GM21423 (cell line): ENCODE measurements at regions not wholly inside any gene's neighbourhood (a gene's known extent, or its start where the extent isn't known, plus 50 kb on each side); places are given as distances from the start of the nearest gene placed in this dataset.

Source experiments
- ATAC-seq: cut with Tn5 transposase; IDR thresholded peaks from one replicate; pipeline ENCODE4 v1.9.1; 2021; ENCODE audit warnings: mild to moderate bottlenecking, moderate library complexity; ENCODE audit not compliant: unreplicated experiment

DNA sequence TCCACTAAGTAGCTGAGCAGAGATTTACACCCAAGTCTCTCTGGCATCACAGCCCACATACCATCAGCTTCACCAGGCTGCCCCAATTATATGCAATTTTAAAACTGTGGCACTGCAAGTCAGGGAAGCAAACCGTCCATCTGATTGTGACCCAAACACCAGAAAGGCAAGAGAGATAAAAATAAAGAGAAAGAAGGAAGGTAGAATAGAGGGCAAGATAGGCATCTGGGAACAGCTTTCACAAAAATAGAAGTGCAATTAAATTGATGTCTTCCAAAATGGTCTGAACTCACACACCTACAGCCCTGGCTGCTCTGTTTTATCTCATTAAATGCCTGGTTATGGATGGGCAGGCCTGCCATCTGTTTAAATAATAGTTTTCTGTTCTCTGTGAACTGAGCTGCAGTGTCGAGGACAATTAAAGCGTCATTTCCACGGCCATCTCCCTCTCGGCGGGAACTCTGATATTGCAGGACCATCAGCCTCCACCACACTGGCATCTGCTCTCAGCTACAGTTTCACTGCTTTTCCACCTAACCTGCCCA is 509.1 kb downstream of the INHBA start:
- no peak for ATAC-seq

DNA sequence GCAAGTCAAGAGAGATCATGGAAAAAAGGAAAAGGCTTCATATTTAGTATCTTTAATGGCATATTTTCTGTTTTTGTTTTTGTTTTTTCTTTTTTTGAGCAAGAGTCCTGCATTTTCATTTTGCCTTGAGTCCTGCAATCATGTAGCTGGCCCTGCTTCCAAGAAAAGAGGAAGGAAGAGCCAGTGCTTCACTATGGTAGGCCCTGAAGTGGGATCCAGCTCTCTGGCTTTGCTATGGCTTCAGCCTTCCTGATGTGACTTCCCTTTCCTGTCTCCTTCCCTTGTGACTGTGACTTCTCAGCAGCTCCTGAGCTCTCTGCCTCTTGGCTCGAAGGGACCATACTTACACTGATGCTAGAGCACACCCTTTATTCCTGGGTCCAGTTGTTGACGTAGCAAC is 512.3 kb downstream of the INHBA start:
- no peak for ATAC-seq

DNA sequence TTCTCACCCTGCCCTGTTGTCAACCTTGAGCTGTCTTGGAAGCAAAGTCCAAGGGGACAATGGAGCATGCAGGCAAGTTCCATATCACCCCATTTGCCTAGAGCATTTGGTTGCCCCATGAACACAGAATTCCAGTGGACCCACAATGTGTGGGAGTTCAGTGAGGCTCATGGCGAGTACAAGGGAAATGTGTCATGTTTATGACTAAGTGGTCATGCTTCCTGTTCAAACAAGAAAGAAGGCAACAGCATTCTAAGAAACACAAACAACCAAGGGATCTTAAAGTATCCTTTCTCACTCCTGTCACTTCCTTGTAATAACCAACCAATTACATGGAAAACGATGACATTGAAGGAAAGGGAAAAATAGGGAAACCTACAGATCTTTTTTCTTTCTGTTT is 513.0 kb downstream of the INHBA start:
- ATAC-seq = no peak

DNA sequence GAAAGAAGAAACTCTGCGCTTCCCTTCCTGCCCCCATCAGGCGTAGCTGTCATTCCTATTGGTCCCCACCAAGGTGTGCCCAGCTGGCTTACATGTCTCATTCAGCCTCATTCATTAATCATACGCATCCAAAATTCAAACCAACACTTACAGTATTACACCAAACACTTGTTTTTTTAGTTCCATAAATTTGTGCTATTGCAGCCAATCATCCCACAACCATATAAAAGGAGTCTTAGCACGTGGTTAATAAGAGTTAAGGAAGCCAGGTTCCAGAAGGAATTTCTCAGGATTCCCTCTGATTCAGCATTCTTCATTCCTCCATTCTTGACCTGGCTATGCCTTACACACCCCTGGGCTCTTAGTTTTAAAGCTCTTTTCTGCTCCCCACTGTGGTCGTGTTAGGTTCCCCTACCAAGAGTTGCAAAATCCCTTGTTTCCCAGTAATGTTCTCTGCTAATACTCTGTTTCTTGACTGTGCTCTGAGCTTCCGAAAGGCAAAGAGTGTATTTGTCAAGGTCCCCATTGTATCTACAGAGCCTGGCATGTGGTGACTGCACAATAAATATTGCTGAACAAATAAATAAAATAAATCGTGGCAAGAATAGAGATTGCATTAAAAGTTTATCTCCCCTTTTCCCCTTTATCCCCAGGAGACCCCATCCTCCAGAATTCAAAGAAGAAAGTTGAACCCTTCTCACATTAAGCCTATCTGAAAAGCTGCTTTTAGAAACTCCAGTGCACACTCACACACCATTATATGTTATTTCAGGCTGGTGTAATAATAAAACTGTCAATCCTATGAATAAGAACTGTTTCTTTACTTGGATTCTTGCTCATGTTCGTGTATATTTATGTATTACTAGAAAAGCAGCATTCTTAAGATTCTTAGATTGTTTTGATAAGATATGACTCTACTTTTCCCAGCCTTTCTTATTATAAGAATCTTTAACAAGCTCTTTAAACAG is 514.4 kb downstream of the INHBA start:
- ATAC-seq = no peak

DNA sequence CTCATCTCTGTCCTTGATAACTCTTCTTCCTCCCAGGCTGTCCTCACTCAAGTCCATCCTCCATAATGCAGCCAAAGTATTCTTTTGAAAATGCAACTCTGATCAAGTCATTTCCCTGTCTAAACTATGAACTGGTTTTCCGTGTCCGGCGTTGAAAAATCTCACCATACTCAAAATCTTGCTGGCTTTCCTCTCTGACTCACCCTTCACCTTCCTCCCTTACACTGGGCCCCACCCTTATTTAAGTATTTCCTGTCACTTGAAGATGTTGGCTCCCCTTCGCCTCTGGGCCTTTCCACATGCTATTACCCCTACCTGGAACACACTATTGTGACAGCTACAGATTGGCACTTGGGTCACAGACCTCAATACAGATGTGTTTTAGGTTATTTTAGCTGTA is 515.6 kb downstream of the INHBA start:
- no peak for ATAC-seq

DNA sequence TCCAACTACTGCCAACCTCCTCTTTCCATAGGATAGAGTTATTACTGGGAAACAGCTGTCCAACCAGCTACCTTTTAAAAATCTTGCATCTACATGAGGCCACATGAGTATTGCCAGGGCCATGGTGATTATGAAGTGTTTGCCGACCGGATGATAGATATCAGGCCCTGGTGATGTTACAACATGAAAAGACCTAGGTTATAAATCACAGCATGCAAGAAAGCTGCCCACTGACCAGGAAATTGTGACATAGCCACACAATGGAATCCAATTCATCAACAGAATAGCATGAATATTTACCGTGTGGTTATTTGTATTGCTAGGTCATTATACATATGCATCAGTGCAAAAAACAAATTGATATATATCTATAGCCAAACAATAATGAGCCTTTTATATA is 517.0 kb downstream of the INHBA start:
- no peak for ATAC-seq

DNA sequence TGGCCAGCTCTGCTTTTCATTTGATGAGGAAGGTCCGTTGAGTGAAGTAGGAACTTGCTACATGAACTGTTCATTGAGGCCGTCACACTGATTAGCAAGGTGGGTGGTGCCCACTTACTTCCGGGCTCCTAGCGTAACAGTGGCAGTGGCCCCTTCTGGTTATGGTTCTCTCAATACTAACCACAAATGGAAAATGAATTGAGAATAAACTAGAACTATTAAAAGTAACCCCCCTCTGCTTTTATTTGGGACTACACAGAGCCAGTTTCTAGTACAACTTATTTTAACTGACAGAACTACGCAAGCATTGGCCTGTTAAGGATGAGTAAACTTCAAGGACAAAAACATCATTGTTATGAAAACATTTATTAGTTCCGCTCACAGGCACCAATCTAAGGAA is 519.1 kb downstream of the INHBA start:
- ATAC-seq = no peak

DNA sequence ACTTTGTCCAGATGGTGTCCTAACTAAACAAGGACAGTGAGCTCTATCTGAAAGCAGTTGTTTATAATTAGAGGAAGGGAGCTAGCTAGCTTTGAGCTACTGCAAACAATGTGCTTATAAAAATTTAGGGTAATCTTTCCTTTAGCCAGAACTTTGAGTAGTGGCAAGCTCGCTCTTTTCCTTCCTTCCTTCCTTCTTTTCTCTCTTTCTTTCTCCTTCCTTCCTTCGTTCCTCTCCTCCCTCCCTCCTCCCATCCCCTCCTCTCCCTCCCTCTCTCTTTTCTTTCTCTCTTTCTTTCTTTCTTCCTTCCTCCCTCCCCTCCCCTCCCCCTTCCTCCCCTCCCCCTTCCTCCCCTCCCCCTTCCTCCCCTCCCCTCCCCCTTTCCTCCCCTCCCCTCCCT is 520.1 kb downstream of the INHBA start:
- no peak for ATAC-seq

DNA sequence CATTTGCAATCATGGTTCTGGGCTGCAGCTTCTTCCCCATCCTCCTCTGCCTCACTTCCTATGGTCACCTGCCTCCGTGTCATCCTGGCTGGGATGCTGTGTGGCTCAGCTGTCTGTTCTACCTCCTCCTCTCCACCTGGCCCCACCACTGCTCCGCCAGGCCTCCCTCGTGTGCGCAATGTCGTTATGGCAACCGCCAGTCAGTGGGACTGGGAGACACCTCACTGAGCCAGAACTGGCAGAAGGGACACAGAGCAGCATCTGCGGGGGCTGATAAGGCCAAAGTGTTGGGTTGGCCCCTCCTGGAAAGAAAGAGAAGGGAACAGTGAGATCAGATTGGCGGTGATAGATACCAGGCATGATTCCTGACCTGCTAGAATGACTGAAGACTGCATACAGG is 527.5 kb downstream of the INHBA start:
- no peak for ATAC-seq

DNA sequence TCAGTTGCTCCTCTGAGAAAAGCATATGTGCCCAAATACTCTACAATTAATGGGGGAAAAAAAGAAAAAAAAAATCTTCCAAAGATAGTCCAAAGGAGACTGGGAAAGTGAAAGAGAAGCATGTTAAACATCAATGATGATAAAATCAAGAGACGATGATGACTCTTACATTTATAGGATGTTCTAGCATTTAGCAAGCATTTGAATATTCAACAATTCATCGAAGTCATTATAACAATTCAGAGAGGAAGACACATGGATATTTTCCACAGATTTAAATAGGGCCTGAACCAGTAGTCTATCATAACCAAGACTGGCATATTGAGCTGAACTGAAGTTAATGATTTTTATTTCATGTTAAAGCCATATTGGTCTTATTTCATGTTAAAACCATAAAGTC is 528.4 kb downstream of the INHBA start:
- no peak for ATAC-seq

DNA sequence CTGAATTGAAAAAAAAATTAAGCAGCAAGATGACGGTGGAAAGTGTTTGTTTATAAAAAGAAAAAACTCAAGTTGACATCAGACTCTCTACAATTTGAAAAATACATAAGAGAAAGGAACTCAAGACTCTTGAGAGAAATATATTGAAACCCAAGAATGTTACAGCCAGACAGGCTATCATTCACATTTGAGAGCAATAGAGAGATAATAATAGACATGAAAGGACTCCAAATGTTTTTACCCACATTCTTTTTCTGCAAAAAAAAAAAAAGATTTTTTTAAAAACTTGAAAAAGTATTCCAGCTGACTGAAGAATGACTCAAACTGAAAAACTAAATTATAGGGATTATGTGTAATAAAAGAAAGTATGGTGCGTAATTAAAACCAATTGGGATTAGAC is 532.4 kb downstream of the INHBA start:
- ATAC-seq = no peak

DNA sequence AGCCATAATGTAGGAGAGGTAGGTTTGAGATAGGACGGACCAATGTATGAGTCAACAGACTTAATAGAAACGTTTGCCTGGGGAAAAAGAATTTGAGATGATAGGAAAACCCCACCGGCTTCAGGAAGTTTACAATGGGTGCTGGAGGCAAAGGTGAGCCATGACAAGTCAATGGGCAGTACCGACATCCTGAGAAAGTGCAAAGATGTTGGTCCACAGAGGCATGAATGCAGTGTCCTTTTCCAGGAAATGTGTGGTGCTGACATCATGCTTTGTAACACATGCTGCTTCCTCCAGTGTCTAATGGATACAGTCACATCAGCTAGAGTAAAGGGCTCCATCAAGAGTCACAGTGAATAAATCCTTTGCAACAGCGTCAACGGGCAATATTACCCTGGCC is 533.6 kb downstream of the INHBA start:
- ATAC-seq = no peak

DNA sequence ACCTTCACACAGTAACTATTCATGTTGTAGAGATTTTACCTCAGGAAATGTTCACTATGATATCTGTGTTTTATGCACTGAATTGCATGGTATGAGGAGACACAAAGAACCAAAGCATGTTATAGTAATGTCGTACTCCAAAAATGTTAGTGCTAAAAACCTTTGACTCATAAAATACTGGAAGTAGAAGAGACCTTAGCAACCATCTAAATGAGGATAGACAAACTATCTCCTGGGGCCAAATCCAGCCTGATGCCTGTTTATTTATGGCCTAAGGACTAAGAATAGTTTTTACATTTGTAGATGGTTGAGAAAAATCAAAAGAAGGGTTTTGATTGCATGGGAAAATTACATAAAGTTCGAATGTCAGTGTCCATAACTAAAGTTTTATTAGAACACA is 535.1 kb downstream of the INHBA start:
- ATAC-seq = no peak

DNA sequence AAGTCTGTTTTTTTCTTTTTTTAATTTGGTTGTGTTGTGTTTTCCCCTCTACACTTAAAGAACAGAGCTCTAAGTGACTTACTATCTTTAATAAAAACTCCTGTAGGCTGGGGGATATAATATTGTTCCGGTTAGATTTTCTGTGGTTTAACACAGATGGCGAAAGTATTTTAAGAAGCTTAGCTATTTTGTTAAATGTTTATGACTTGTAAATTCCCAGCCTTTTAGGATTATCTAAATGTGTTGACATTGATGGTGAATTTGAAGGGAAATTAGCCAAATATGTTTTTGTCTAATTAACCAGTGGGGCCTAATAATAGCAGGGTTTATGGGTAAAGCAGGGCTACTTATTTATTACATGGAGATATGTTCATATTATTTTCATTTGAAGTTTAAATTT is 538.5 kb downstream of the INHBA start:
- ATAC-seq = no peak

DNA sequence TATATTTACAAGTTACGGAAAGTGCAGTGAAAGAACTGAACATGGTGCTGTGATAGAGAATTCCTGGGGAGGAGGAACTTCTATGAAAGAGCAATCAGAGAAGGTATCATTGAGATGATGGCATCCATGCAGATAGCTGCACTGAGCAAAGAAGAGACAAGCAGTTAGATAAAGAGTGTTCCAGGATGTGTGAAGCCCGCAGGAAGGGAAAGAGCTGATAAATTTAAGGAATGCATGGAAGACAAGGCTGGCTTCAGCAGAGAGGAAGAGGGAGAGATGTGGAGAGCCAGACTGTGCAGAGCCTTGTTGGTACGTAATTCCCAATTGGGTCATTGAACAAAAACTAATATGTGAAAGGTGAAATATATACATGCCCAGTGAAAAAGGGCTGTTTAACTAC is 538.9 kb downstream of the INHBA start:
- ATAC-seq = no peak

DNA sequence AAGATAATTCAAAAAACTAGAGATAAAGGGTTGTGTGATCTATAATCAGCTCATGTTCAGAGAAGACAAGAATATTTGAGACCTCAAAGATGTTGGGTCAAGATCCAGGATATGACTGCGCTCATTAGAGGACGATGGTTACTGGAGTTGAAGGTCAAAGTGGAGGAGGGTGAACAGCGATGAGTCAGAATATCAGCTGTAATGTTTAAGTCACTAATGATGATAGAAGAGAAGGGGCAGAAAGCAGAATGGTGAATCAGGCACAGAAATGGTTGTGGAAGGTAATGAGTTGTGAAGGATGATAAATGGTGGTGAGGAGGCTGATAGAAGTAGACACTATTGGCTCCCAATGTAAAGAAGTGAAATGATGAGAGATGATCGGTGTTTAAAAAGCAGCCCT is 540.3 kb downstream of the INHBA start:
- ATAC-seq = no peak

DNA sequence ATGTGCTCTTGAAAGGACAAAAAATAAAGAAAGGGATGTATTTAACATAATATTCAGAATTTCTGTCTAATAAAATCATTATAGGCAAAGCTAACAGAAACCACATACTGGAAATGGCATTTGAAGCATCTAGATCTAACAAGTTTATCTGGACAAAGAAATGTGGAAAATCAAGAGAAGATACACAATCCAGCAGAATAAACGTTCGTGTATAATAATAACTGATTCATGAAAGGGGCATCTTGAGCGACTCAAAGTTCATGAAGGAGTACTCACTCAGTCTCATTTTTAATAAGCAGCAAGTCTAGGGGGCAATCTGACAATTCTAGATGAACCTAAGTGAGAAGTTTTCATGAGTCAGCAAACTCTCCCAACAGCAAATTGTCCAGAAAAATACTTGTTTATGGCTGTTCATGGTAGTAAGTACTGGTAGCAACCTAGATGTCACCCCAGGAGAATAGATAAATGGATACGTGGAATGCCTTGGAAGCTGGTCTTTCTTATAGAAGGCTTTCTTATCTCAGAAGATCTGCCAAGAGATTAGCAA is 541.8 kb downstream of the INHBA start:
- no peak for ATAC-seq

DNA sequence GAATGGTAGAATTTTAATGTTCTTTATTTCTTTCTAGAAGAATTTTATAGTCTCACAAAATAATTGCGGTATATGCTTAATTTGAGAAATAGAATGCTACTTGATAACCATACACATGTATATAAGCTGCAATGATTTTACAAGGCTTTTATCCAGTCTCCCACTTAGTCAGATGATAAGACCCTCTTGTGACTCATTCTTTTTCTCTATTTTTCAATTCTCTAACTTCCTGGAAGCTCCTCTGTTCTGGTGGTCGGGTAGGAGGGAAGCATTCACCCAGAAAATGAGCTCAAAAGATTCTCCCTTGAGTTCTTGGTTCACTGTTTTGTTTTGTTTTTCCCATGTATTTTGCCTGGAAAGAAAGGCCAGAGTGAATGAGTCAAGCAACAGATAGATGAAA is 546.6 kb downstream of the INHBA start:
- ATAC-seq = no peak

DNA sequence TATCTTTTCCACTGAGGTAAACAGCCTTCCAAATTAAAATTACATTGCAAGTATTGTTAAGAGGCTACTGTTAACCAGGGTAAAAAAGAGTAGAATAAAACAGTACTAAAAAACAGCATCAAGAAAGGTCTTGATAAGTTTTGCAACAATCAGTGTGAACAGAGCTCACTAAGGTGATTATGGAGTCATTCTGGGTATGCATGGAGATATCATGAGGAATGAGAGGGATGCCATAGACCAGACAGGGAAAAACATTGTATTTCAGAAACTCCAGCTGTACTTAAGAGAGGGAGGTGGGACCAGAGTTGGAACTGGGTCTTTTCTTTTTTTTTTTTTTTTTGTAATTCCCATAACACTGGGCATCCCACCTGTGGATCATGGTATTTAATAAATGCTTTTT is 549.6 kb downstream of the INHBA start:
- no peak for ATAC-seq

DNA sequence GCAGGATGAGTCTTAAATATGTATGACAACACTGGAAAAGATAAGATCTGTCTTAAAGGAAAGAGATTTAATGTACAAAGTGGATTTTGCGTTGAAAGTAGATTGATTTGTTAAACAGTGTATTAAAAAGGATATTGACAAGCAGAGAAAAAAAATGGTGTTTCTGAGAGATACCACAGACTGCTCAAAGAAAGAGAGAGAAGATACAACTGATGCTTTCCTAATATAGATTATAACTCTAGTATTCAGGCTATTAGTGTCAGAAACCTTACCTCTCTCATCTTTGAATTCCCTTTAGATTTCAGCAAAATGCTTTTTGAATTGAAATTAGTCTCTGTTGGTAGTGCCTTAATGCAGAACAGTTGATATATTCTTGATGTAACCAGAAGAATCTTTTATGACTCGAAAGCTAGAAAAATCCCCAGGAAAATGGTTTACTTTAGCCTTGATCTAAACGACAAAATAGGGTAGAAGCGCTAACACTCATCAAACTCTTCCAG is 550.7 kb downstream of the INHBA start:
- ATAC-seq = no peak

DNA sequence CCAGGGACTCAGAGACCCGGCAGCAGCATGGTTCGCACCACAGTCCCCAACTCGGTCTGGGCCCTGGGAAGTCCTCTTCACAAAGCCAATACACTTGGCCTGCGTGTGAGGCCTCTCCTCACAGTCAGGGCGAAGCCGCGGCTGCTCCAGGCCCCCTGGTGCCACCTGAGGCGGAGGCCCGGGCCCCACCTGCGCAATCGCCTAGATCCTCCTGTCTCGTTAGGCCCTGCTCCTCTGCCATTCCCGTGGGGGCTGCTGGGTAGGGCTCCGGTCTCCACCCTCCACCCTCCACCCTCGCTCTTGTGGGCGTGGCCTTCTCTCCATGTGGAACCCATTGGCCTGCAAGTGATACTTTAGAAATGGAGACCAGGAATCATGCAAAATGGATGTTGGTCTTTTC is 553.3 kb downstream of the INHBA start:
- ATAC-seq = no peak

DNA sequence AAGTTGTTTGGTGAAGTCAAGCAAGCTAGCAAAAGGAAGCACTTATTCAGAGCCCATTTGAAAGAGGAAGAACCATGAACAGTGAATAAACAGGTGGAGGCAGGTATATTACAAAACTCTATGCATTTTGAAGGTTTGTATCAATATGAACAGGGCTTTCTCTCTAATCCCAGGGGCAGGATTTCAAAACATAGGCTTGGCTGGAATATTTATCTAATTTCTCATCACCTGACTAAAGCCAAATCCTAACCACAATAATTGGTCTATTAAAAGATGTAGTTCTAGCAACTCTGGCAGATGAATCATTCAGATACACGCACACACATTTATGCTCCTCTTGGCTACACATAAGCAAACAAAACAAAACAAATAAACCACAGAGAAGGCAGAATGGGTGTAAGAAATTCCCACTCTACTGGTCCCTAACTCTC is 554.4 kb downstream of the INHBA start:
- ATAC-seq = no peak
